ENCODE measurements at regions not wholly inside any gene's neighbourhood (a gene's known extent, or its start where the extent isn't known, plus 50 kb on each side); places are given as distances from the start of the nearest gene placed in this dataset.

GRCh38 chr7:20504060-20504459, 111.4 kb upstream of the ABCB5 start:
- no peak overlapping the region for H3K4me3 ChIP-seq (ENCODE audit: low read depth, low read length)
- no peak for DNase-seq (ENCODE audit: low read depth)
- TF ChIP-seq CTCF (IDR thresholded peaks at IDR 0.05; ENCODE audit: insufficient read depth, low read depth, low read length, missing control alignments), result no peak

- no peak overlapping the region for H3K4me3 ChIP-seq (ENCODE audit: low read depth, low read length)
- no peak for TF ChIP-seq CTCF (IDR thresholded peaks at IDR 0.05; ENCODE audit: insufficient read depth, low read depth, low read length, missing control alignments)
- no peak for DNase-seq (ENCODE audit: low read depth)
These were observed 109.3 kb upstream of the ABCB5 start for GRCh38 chr7:20506175-20506574.

DNA sequence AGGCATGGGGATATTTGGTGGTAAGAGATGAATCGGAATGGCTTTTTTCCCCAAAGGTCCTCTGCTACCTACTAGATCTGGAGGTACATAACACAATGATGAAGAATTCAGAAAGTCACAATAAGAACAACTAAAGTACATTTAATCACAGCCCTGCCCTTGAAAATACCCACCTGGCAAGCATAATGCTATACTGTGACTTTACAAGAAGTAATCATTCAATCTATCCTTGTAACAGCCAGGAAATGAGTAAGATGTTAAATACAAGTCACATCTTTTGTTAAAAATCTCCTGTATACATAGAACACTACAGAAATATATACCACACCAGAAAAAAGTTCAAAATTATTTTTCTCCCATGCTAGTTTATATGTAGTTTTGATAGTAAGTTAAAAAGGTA, 108.3 kb upstream of the ABCB5 start:
- no peak for DNase-seq (ENCODE audit: low read depth)
- H3K4me3 ChIP-seq (ENCODE audit: low read depth, low read length), result no peak overlapping the region
- TF ChIP-seq CTCF (IDR thresholded peaks at IDR 0.05; ENCODE audit: insufficient read depth, low read depth, low read length, missing control alignments), result no peak

- no peak overlapping the region for H3K4me3 ChIP-seq (ENCODE audit: low read depth, low read length)
- TF ChIP-seq CTCF (IDR thresholded peaks at IDR 0.05; ENCODE audit: insufficient read depth, low read depth, low read length, missing control alignments), result no peak
- DNase-seq (ENCODE audit: low read depth), result no peak
These were observed 107.4 kb upstream of the ABCB5 start for GRCh38 chr7:20508109-20508508.

GRCh38 chr7:20509892-20510572, 105.4 kb upstream of the ABCB5 start:
- H3K4me3 ChIP-seq (ENCODE audit: low read depth, low read length), result no peak overlapping the region
- no peak for TF ChIP-seq CTCF (IDR thresholded peaks at IDR 0.05; ENCODE audit: insufficient read depth, low read depth, low read length, missing control alignments)
- DNase-seq (ENCODE audit: low read depth), result no peak

- TF ChIP-seq CTCF (IDR thresholded peaks at IDR 0.05; ENCODE audit: insufficient read depth, low read depth, low read length, missing control alignments), result no peak
- DNase-seq (ENCODE audit: low read depth), result no peak
- no peak overlapping the region for H3K4me3 ChIP-seq (ENCODE audit: low read depth, low read length)
These were observed 104.9 kb upstream of the ABCB5 start for GRCh38 chr7:20510573-20510900.

- no peak overlapping the region for H3K4me3 ChIP-seq (ENCODE audit: low read depth, low read length)
- TF ChIP-seq CTCF (IDR thresholded peaks at IDR 0.05; ENCODE audit: insufficient read depth, low read depth, low read length, missing control alignments), result no peak
- no peak for DNase-seq (ENCODE audit: low read depth)
These were observed 102.1 kb upstream of the ABCB5 start for GRCh38 chr7:20513341-20513740.
